ENCODE measurements at regions not wholly inside any gene's neighbourhood (a gene's known extent, or its start where the extent isn't known, plus 50 kb on each side); places are given as distances from the start of the nearest gene placed in this dataset.

DNA sequence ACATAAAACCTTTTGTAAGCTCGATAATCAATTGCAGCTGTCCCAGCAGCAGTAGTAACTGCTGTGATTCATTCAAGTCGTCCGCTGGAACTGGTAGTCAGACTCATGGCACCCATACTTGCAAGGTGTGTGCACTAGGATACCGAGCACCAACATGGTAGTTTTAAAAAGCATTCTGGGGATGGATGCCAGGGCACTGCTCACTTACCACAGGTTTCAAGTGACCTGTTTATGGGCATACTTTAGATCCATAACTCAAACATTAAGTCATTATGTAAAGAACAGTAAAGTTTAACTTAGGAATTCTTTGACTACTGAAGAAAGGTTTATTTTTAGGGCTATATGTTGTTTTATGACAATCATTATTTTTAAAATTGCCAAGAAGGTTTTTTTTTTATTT, 2277.6 kb downstream of the MAT2B start:
- no peak for DNase-seq

DNA sequence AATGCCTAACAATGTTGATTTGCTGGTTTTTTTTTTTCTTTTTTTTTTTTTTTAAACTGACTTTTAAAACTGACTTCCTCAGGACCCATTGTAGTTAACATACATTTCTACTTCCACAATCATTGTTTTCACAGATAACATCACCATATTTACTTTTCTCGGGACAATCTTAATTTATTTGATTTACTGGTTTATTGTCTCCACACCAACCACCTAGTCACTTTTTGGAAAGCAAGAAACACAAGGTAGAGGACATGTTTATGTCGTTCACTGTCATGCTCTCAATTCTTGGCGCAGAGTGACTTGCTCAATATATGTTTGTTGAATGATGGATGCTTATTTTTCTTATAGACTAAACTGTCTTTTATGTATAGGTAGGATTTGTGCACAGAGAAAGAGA, 2280.7 kb downstream of the MAT2B start:
- DNase-seq: no peak

DNA sequence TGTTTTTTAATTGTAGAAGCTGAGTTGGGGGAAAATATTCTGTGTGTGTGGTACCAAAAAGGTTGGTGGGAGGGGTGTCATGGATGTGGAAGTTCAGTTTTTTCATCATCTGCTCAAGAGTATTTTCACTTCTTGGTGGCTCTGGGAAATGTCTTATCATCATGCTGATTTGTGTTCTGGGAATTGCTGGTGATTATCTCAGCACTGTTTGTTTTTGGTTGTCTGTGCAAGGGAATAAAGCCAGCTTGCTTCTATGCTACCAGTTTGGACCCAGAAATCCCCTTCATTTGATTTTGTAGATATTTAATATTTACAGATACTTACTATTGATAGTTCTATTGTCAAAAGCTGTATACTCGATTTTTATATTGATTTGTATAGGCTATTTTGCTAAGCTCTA, 2289.7 kb downstream of the MAT2B start:
- DNase-seq: no peak

DNA sequence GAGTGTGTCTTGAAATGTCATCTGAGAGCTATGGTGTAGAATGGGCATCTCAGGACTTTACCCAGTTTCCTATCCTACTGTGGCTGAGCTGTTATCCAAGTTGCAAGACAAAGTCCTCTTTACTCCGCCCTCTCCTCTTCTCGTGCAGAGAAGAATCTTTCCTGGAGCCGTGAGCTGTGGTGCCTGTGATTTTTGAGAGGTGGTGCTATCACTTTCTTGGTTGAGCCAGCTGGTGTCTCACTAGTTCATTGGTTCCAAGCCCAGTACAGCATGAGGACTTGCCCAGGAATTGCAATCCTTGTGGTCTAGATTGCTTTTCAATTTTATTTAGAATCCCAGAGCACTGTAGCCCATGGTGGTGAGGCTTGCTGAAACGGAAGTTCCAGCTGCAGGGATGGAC, 2300.3 kb downstream of the MAT2B start:
- DNase-seq: no peak

GRCh38 chr5:165808335-165808734, 2302.9 kb downstream of the MAT2B start:
- no peak for DNase-seq

DNA sequence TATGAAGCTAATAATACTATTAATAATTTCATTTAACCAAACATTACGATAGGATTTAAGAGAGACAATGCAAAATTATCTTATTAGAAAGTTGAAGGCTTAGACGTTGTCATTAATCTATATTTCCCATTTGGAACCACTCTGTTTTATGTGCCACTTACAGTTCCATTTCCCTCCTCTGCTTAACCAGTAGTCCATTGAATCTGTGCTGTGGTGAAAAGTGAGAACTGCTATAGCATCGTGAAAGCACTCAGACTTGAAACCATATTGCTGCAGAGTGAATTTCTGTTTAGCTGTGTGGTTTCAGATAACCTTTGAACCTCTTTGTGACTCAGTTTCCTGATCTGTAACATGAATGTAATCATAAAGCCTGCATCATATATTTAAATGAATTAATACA, 2304.5 kb downstream of the MAT2B start:
- DNase-seq: no peak

DNA sequence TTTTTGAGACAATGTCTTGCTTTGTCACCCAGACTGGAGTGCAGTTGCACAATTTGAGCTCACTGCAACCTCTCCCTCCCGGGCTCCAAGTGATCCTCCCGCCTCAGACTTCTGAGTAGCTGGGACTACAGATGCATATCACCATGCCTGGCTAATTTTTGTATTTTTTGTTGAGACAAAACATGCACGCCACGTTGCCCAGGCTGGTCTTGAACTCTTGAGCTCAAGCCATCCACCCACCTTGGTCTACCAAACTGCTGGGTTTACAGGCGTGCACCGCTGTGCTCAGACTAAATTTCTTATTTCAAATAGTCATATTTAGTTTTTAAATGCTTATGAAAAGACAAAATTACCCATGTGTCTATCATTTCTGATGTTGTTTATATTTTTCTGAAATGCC, 2324.1 kb downstream of the MAT2B start:
- no peak for DNase-seq

DNA sequence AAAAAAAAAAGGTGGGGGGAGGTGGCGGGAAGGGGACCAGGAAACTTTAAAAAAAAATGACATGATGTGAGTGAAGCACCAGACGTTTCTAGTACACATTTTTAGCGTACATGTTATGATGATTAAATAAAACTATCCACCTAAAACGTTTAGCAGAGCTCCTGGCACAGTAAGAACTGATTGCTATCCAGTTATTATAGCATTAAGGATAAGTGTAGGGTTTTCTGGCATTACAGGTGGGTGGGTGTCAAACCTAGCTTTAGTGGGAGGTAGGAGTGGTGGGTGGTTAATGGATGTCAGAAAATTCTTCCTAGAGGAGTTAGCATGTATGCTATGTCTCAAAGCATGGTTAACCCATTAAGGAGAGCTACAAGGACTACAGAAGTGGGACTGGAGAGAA, 2329.5 kb downstream of the MAT2B start:
- DNase-seq: no peak

DNA sequence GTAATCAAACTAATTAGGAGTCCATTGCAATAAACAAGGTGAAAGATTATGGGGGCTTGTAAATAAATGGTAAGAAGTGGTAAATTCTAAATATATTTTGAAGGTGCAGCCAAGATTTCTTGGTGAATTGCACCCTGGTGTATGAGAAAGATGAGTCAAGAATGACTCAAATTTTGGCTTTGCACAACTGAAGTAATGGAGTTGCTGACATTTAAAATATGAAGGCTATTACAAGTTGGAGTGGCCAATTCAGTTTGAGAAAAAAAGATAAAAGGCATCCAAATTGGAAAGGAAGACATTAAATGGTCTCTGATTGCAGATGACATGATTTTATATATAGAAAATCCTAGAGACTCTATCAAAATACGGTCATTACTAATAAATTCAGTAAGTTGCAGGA, 2330.6 kb downstream of the MAT2B start:
- DNase-seq: no peak

DNA sequence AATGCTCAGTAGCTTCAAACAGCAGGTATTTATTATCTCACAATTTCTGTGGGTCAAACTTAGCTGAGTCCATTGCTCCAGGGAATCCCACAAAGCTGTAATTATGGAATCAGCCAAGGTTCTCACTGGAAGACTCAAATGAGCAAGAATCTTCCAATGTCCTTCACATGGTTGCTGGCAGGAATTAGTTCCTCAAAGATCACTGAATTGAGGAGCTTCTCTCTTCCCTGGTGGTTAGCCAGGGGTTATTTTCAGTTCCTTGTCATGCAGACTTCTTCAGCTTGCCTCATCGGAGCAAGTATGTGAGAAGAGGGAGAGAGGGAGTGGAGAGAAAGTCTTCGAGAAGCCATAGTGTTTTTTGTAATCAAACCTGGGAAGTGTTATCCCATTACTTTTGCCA, 2331.9 kb downstream of the MAT2B start:
- DNase-seq: no peak

DNA sequence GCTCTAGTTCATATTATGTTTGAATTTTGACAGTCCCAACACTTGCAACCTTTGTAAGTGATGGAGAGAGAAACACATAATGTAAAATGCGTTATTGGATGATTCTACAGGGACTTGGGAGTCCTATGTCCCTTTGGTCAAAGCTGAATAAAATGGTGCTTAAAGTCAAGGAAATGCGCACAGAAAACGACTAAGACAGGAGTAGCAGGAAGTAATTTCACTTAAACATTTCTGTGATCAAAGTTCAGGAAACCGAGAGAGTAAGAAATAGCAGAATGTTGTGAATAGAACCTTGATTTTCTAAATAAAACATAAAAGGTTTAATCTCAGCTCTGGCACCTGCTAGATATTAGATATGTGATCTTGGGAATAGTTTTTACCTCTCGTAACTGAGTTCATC, 2339.2 kb downstream of the MAT2B start:
- DNase-seq: no peak

DNA sequence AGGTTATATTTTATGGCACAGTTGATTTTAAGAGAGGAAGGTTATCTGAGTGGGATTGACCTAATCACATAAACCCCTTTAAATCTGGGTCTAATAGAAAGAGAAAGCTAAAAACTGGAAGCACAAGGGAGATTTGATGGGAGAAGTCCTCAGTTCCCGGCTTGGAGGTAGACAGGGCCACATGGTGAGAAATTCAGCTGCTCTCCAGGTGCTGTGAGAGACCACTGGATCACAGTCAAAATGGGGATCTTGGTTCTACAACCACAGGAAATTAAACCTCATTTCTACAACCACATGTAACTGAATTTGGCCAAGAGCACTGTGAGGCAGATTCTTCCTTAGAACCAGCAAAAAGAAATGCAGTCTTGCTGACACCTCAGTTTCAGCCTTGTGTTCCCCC, 2352.7 kb downstream of the MAT2B start:
- DNase-seq: no peak

GRCh38 chr5:165859251-165859650, 2353.8 kb downstream of the MAT2B start:
- no peak for DNase-seq

- no peak for DNase-seq
Observed at GRCh38 chr5:165863239-165863638, 2357.8 kb downstream of the MAT2B start.

DNA sequence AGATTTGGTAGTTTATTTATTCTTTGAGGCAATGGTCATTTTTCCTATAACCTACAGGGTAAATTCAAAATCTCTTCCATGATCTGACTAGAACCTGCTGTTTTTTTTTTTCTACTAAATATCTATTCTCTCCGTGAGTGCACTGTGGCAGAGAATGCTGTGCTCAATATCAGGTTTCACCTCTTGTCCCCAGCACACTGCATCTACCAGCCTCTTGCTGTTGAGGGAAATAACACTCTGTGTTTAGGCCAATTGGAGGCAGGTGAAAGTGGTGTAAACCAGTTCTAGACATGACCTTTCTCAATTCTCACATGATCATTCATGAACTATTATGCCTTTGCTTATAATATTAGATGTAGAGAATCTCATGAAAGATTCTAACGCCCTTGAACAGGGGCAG, 2365.9 kb downstream of the MAT2B start:
- DNase-seq: no peak

- DNase-seq: no peak
Observed at GRCh38 chr5:165874851-165875250, 2369.4 kb downstream of the MAT2B start.

- no peak for DNase-seq
Observed at GRCh38 chr5:165876538-165876937, 2371.1 kb downstream of the MAT2B start.

DNA sequence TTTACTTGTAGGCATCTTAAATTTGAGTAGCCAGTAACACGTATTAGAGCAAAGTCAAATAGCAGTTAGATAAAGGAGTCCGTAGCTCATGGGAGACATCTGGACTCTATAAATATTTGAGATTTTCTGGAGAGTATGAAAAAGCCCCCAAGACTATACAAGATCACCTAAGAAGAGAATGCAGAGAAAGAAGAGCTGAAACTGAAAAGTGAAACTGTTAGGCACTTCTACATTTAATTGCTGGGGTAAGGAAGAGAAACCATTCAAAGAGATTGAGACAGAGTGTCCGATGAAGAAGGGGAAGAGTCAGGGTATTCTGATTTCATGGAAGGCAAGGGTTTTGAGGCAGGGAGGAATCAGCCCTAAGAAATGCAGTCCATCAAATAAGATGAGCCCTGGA, 2372.1 kb downstream of the MAT2B start:
- no peak for DNase-seq

DNA sequence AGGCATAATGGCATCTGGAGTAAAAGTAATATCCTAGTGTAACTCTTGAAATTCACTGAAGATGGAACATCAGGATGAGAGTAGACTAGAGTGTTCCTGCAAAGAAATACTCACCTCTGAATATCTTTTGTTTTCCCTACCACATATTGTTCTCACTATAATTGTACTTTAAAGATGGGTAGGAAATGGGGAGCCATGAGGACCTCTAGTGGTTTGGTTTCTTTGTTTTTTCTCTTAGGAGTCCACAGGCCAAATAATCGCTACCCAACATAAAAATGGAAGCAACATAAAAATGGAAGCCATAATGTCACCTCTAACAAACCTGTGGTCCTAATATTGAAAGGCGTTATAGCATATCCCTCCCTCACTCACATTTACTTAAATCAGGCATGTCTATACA, 2375.8 kb downstream of the MAT2B start:
- no peak for DNase-seq

DNA sequence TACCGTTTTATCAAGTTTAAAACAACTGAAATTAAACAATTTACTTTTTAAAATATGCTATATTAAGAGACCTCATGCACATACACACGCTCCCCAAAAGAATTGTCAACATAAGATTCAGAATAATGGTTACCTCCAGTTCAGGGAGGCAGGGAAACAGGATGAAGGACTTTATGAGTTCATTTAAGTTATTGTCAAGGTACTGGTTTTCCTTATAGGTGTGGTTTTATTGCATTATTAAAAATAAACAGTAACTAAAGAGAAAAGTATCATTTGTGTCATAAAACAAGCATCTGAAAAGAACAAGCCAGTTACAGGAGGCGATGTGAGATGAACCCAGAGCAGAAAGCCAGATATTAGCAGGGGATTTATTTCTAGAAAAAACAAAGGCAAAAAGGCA, 2376.7 kb downstream of the MAT2B start:
- no peak for DNase-seq

- no peak for DNase-seq
Observed at GRCh38 chr5:165885623-165886350, 2380.4 kb downstream of the MAT2B start.

- DNase-seq: no peak
Observed at GRCh38 chr5:165887147-165887546, 2381.7 kb downstream of the MAT2B start.

DNA sequence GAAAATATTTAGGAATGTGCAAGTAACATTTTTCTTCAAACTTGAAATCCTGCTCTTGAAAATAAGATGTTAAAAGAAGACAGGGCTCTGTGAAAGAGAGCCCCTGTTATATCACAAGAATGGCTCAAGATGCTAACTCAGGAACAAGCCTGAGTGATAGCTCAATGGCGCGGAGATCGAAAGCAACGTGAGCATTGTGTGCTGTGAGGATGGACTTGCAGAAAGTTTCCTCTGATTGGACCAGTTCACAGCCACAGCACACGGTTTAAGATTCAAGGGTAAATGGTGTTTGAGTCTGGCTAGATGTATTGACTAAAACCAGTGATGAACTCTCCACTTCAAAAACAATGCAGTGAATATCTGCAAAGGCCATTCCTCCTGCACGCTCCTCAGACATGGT, 2387.0 kb downstream of the MAT2B start:
- DNase-seq: no peak

- DNase-seq: no peak
Observed at GRCh38 chr5:165894916-165895315, 2389.5 kb downstream of the MAT2B start.

DNA sequence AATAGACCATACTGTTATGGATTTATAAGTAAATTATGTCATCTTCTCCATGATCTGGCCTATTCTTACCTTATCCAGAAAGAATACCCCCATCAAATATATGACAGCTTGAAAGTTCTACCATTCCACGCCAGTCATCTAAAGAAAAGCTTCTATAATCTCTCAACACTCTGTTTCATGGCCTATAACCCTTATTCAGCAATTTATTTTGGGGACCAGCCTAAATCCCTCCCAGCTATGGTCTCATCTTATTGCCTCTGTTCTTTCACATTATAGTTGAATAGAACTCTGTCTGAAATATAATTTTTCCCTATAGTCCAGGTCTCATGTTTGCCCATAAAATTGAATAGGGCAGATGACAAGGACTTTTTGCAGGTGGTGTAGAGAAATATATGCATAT, 2387.6 kb upstream of the WWC1 start:
- DNase-seq: no peak

GRCh38 chr5:165906871-165907270, 2384.6 kb upstream of the WWC1 start:
- no peak for DNase-seq

All from bone marrow (tissue), 2 donors.